ENCODE measurements at regions not wholly inside any gene's neighbourhood (a gene's known extent, or its start where the extent isn't known, plus 50 kb on each side); places are given as distances from the start of the nearest gene placed in this dataset.
"Not testable (repeated sequence)": the region's sequence is repeated elsewhere in the genome, so short reads cannot be mapped to it uniquely, and the experiment has no call there.

GRCh38 chr6:37580176-37580955, 80.7 kb upstream of the CCDC167 start:
- no peak for DNase-seq

- no peak for DNase-seq
Measured at GRCh38 chr6:37579444-37580067, 79.9 kb upstream of the CCDC167 start.

- DNase-seq: no peak
Measured at GRCh38 chr6:37578104-37578503, 78.4 kb upstream of the CCDC167 start.

GRCh38 chr6:37576336-37576737, 76.6 kb upstream of the CCDC167 start:
- no peak for DNase-seq

GRCh38 chr6:37575221-37575620, 75.5 kb upstream of the CCDC167 start:
- no peak for DNase-seq

- DNase-seq: no peak
Measured at GRCh38 chr6:37572334-37572733, 72.6 kb upstream of the CCDC167 start.

- DNase-seq: no peak
Measured at GRCh38 chr6:37570482-37571133, 70.9 kb upstream of the CCDC167 start.

- no peak for DNase-seq
Measured at GRCh38 chr6:37569743-37570481, 70.2 kb upstream of the CCDC167 start.

GRCh38 chr6:37569317-37569716, 69.6 kb upstream of the CCDC167 start:
- DNase-seq: no peak

- DNase-seq: no peak
Measured at GRCh38 chr6:37566950-37567349, 67.3 kb upstream of the CCDC167 start.

GRCh38 chr6:37566111-37566949, 66.6 kb upstream of the CCDC167 start:
- peak; percentile 50 to 55 for DNase-seq

- DNase-seq: no peak
Measured at GRCh38 chr6:37565267-37566110, 65.8 kb upstream of the CCDC167 start.

GRCh38 chr6:37562926-37563288, 63.2 kb upstream of the CCDC167 start:
- not testable (repeated sequence) for DNase-seq

- DNase-seq: no peak
Measured at GRCh38 chr6:37561361-37561760, 61.7 kb upstream of the CCDC167 start.

- no peak for DNase-seq
Measured at GRCh38 chr6:37560737-37561103, 61.0 kb upstream of the CCDC167 start.

- DNase-seq: no peak
Measured at GRCh38 chr6:37559501-37559900, 59.8 kb upstream of the CCDC167 start.

GRCh38 chr6:37559050-37559449, 59.4 kb upstream of the CCDC167 start:
- no peak for DNase-seq

- DNase-seq: no peak
Measured at GRCh38 chr6:37558646-37559045, 59.0 kb upstream of the CCDC167 start.

- DNase-seq: no peak
Measured at GRCh38 chr6:37558168-37558567, 58.5 kb upstream of the CCDC167 start.

GRCh38 chr6:37557645-37558114, 58.0 kb upstream of the CCDC167 start:
- DNase-seq: no peak

GRCh38 chr6:37556881-37557644, 57.4 kb upstream of the CCDC167 start:
- DNase-seq: no peak
